HUES48 (cell line): ENCODE measurements at regions not wholly inside any gene's neighbourhood (a gene's known extent, or its start where the extent isn't known, plus 50 kb on each side); places are given as distances from the start of the nearest gene placed in this dataset.

Source experiments
- H3K27ac ChIP-seq: one replicate; pipeline ENCODE4 v1.7.0; 2013; ENCODE audit warnings: low read depth, low read length, inconsistent platforms
- H3K27me3 ChIP-seq: 2 replicates; pipeline ENCODE4 v1.6.1; 2013; ENCODE audit warnings: mild to moderate bottlenecking, low read length; ENCODE audit not compliant: control insufficient read depth, insufficient read depth
- H3K36me3 ChIP-seq: 2 replicates; pipeline ENCODE4 v1.6.1; 2013; ENCODE audit warnings: low read length; ENCODE audit not compliant: control insufficient read depth, insufficient read depth
- H3K4me1 ChIP-seq: 2 replicates; pipeline ENCODE4 v1.6.1; 2013; ENCODE audit warnings: mild to moderate bottlenecking, low read length; ENCODE audit not compliant: control insufficient read depth, insufficient read depth
- H3K4me3 ChIP-seq: 2 replicates; pipeline ENCODE4 v1.5.1; 2013; ENCODE audit warnings: mild to moderate bottlenecking, low read depth, low read length
- H3K9ac ChIP-seq: 2 replicates; pipeline ENCODE4 v1.6.1; 2013; ENCODE audit warnings: mild to moderate bottlenecking, low read depth, low read length, moderate library complexity
- H3K9me3 ChIP-seq: 2 replicates; pipeline ENCODE4 v1.6.1; 2013; ENCODE audit warnings: low read length; ENCODE audit not compliant: control insufficient read depth, insufficient read depth

- H3K4me1 ChIP-seq, result no peaks in the 10 kb centered on the region
- H3K4me3 ChIP-seq, result no peak overlapping the region
- H3K27ac ChIP-seq, result no peak overlapping the region
- H3K9me3 ChIP-seq, result no peaks in the 10 kb centered on the region
- H3K27me3 ChIP-seq, result no peaks in the 10 kb centered on the region
- H3K9ac ChIP-seq, result no peak overlapping the region
- H3K36me3 ChIP-seq, result no peaks in the 10 kb centered on the region
Measured at GRCh38 chr16:48003206-48003907, 152.4 kb downstream of the ABCC12 start.

- Histone ChIP-seq H3K9me3 (no peaks in the 10 kb centered on the region), H3K4me1 (no peaks in the 10 kb centered on the region), H3K9ac (no peak overlapping the region), H3K36me3 (no peaks in the 10 kb centered on the region), H3K4me3 (no peak overlapping the region), H3K27me3 (no peaks in the 10 kb centered on the region), H3K27ac (no peak overlapping the region)
Measured at GRCh38 chr16:48001324-48001895, 154.4 kb downstream of the ABCC12 start.

GRCh38 chr16:48000622-48001021, 155.2 kb downstream of the ABCC12 start:
- no peaks in the 10 kb centered on the region for H3K4me1 ChIP-seq
- H3K36me3 ChIP-seq, result no peaks in the 10 kb centered on the region
- H3K9me3 ChIP-seq, result no peaks in the 10 kb centered on the region
- no peaks in the 10 kb centered on the region for H3K27me3 ChIP-seq
- no peak overlapping the region for H3K9ac ChIP-seq
- H3K27ac ChIP-seq, result no peak overlapping the region
- no peak overlapping the region for H3K4me3 ChIP-seq

- Histone ChIP-seq H3K9ac (no peak overlapping the region), H3K9me3 (no peaks in the 10 kb centered on the region), H3K36me3 (no peaks in the 10 kb centered on the region), H3K4me3 (no peak overlapping the region), H3K4me1 (no peaks in the 10 kb centered on the region), H3K27me3 (no peaks in the 10 kb centered on the region), H3K27ac (no peak overlapping the region)
Measured at GRCh38 chr16:47999595-47999994, 156.2 kb downstream of the ABCC12 start.

- H3K9ac ChIP-seq, result no peak overlapping the region
- no peaks in the 10 kb centered on the region for H3K27me3 ChIP-seq
- no peaks in the 10 kb centered on the region for H3K36me3 ChIP-seq
- no peaks in the 10 kb centered on the region for H3K4me1 ChIP-seq
- H3K27ac ChIP-seq, result no peak overlapping the region
- no peak overlapping the region for H3K4me3 ChIP-seq
- H3K9me3 ChIP-seq, result peaks cover 4% of the 10 kb centered on the region; the same call in 1 of the 2 replicates
Measured at GRCh38 chr16:47995354-47995753, 160.4 kb downstream of the ABCC12 start.

- Histone ChIP-seq H3K4me1 (no peaks in the 10 kb centered on the region), H3K27me3 (no peaks in the 10 kb centered on the region), H3K36me3 (no peaks in the 10 kb centered on the region), H3K9me3 (peaks cover 6% of the 10 kb centered on the region; the same call in 1 of the 2 replicates), H3K27ac (no peak overlapping the region), H3K4me3 (no peak overlapping the region), H3K9ac (no peak overlapping the region)
Measured at GRCh38 chr16:47991491-47991890, 164.3 kb downstream of the ABCC12 start.

- Histone ChIP-seq H3K27ac (no peak overlapping the region), H3K4me1 (peaks cover 7% of the 10 kb centered on the region; the same call in 1 of the 2 replicates), H3K9me3 (peaks cover 6% of the 10 kb centered on the region; the same call in 1 of the 2 replicates), H3K9ac (no peak overlapping the region), H3K4me3 (no peak overlapping the region), H3K27me3 (no peaks in the 10 kb centered on the region), H3K36me3 (no peaks in the 10 kb centered on the region)
Measured at GRCh38 chr16:47990676-47991075, 165.1 kb downstream of the ABCC12 start.

GRCh38 chr16:47987136-47987535, 168.7 kb downstream of the ABCC12 start:
- no peak overlapping the region for H3K27ac ChIP-seq
- peaks cover 11% of the 10 kb centered on the region; the same call in 1 of the 2 replicates for H3K4me1 ChIP-seq
- H3K27me3 ChIP-seq, result no peaks in the 10 kb centered on the region
- no peak overlapping the region for H3K4me3 ChIP-seq
- H3K9me3 ChIP-seq, result peaks cover 6% of the 10 kb centered on the region; the same call in 1 of the 2 replicates
- no peaks in the 10 kb centered on the region for H3K36me3 ChIP-seq
- H3K9ac ChIP-seq, result no peak overlapping the region

- Histone ChIP-seq H3K9me3 (peaks cover 6% of the 10 kb centered on the region; the same call in 1 of the 2 replicates), H3K9ac (no peak overlapping the region), H3K27me3 (no peaks in the 10 kb centered on the region), H3K4me3 (no peak overlapping the region), H3K36me3 (no peaks in the 10 kb centered on the region), H3K4me1 (peaks cover 11% of the 10 kb centered on the region; the same call in 1 of the 2 replicates), H3K27ac (no peak overlapping the region)
Measured at GRCh38 chr16:47986031-47986430, 169.8 kb downstream of the ABCC12 start.

GRCh38 chr16:47984669-47985068, 171.1 kb downstream of the ABCC12 start:
- Histone ChIP-seq H3K9ac (no peak overlapping the region), H3K9me3 (no peaks in the 10 kb centered on the region), H3K4me3 (no peak overlapping the region), H3K27me3 (no peaks in the 10 kb centered on the region), H3K4me1 (peaks cover 11% of the 10 kb centered on the region; the same call in 1 of the 2 replicates), H3K36me3 (no peaks in the 10 kb centered on the region), H3K27ac (no peak overlapping the region)

GRCh38 chr16:47983999-47984580, 171.7 kb downstream of the ABCC12 start:
- Histone ChIP-seq H3K4me3 (no peak overlapping the region), H3K36me3 (no peaks in the 10 kb centered on the region), H3K9ac (no peak overlapping the region), H3K9me3 (no peaks in the 10 kb centered on the region), H3K4me1 (peaks cover 14% of the 10 kb centered on the region; the same call in 1 of the 2 replicates), H3K27me3 (no peaks in the 10 kb centered on the region), H3K27ac (no peak overlapping the region)
